Smooth muscle cell (in vitro differentiated cells): ENCODE measurements at regions not wholly inside any gene's neighbourhood (a gene's known extent, or its start where the extent isn't known, plus 50 kb on each side); places are given as distances from the start of the nearest gene placed in this dataset.

Source experiments
- DNase-seq: peaks from one replicate; lab custom pipeline; 2025; ENCODE audit not compliant: unreplicated experiment; lab: John Stamatoyannopoulos, UW
- H2AFZ ChIP-seq: fragments of 200-600 bp; sonication (generic); 2 replicates; pipeline ENCODE4 v1.6.0; 2016; ENCODE audit warnings: antibody characterized with exemption, low read depth, mild to moderate bottlenecking
- H3F3A ChIP-seq: fragments of 200-600 bp; sonication (generic); 2 replicates; pipeline ENCODE4 v1.6.0; 2017; ENCODE audit warnings: antibody characterized with exemption, low read depth
- H3K27ac ChIP-seq: fragments of 200-600 bp; sonication (generic); 2 replicates; pipeline ENCODE4 v1.5.1; 2016; ENCODE audit warnings: low read depth, mild to moderate bottlenecking
- H3K27me3 ChIP-seq: fragments of 200-600 bp; sonication (generic); 2 replicates; pipeline ENCODE4 v1.6.1; 2016; ENCODE audit warnings: low read depth, mild to moderate bottlenecking
- H3K36me3 ChIP-seq: fragments of 200-600 bp; sonication (generic); 2 replicates; pipeline ENCODE4 v1.5.1; 2016; ENCODE audit warnings: low read depth
- H3K4me1 ChIP-seq: fragments of 200-600 bp; sonication (generic); 2 replicates; pipeline ENCODE4 v1.5.1; 2016; ENCODE audit warnings: low read depth
- H3K4me2 ChIP-seq: fragments of 200-600 bp; sonication (generic); 2 replicates; pipeline ENCODE4 v1.6.0; 2016; ENCODE audit warnings: mild to moderate bottlenecking
- H3K4me3 ChIP-seq: fragments of 200-600 bp; sonication (generic); 2 replicates; pipeline ENCODE4 v1.5.1; 2016; ENCODE audit warnings: mild to moderate bottlenecking
- H3K79me2 ChIP-seq: fragments of 200-600 bp; sonication (generic); 2 replicates; pipeline ENCODE4 v1.6.0; 2016; ENCODE audit warnings: low read depth, mild to moderate bottlenecking
- H3K9ac ChIP-seq: fragments of 200-600 bp; sonication (generic); 2 replicates; pipeline ENCODE4 v1.6.0; 2016; ENCODE audit warnings: low read depth
- H3K9me3 ChIP-seq: fragments of 200-600 bp; sonication (generic); replicated peaks from 2 replicates; pipeline ENCODE4 v1.5.1; 2016; ENCODE audit warnings: low read depth
- H4K20me1 ChIP-seq: fragments of 200-600 bp; sonication (generic); 2 replicates; pipeline ENCODE4 v1.6.0; 2016; ENCODE audit warnings: low read depth
- CTCF ChIP-seq: fragments of 200-600 bp; sonication (generic); IDR thresholded peaks from 2 replicates; pipeline ENCODE4 v1.5.1; 2017; ENCODE audit warnings: borderline replicate concordance, mild to moderate bottlenecking, antibody characterized with exemption; ENCODE audit not compliant: insufficient read depth, poor library complexity, severe bottlenecking
- WGBS: methylation state at CpG from one replicate; pipeline ENCODE4 v1.1.7; 2016; ENCODE audit warnings: low lambda C conversion rate; 5-methylcytosine and 5-hydroxymethylcytosine counted together

- DNase-seq = no peak
- H3K4me2 ChIP-seq = no peak overlapping the region
Observed at GRCh38 chr6:112927641-112928320, 580.7 kb downstream of the RFPL4B start.

GRCh38 chr6:112929641-112930040 lies 582.5 kb downstream of the RFPL4B start:
- H3K4me3 ChIP-seq = no peak overlapping the region
- no peak for TF ChIP-seq CTCF
- no peaks in the 10 kb centered on the region for H3K27me3 ChIP-seq
- H3K9me3 ChIP-seq = no peaks in the 10 kb centered on the region
- no peak overlapping the region for H3K9ac ChIP-seq
- no peak overlapping the region for H2AFZ ChIP-seq
- no peaks in the 10 kb centered on the region for H3K79me2 ChIP-seq
- H3K36me3 ChIP-seq = no peaks in the 10 kb centered on the region
- peak overlapping the region; percentile 65 for H3K4me2 ChIP-seq
- peaks cover 29% of the 10 kb centered on the region for H3K4me1 ChIP-seq
- H3F3A ChIP-seq = peaks cover 5% of the 10 kb centered on the region
- no peaks in the 10 kb centered on the region for H4K20me1 ChIP-seq
- no peak for DNase-seq
- peak overlapping the region; percentile 72 for H3K27ac ChIP-seq

More at GRCh38 chr6:112927641-112928320, 580.7 kb downstream of the RFPL4B start:
- peaks cover 5% of the 10 kb centered on the region for H3F3A ChIP-seq
- 84% methylated on average over 4 of the region's 4 CpGs for WGBS
- no peaks in the 10 kb centered on the region for H3K27me3 ChIP-seq
- peaks cover 3% of the 10 kb centered on the region for H3K36me3 ChIP-seq
- H2AFZ ChIP-seq = no peak overlapping the region
- H3K9ac ChIP-seq = no peak overlapping the region
- no peaks in the 10 kb centered on the region for H3K79me2 ChIP-seq
- H3K4me1 ChIP-seq = peaks cover 29% of the 10 kb centered on the region
- H3K4me3 ChIP-seq = no peak overlapping the region
- H3K27ac ChIP-seq = no peak overlapping the region
- no peaks in the 10 kb centered on the region for H3K9me3 ChIP-seq
- no peaks in the 10 kb centered on the region for H4K20me1 ChIP-seq
- no peak for TF ChIP-seq CTCF

GRCh38 chr6:112931832-112932231 lies 584.7 kb downstream of the RFPL4B start:
- Histone ChIP-seq H3K9ac (no peak overlapping the region), H3K9me3 (no peaks in the 10 kb centered on the region), H3K4me3 (no peak overlapping the region), H3K4me2 (peak overlapping the region; percentile 69), H2AFZ (no peak overlapping the region), H3K27ac (peak overlapping the region; percentile 72), H3K4me1 (peaks cover 29% of the 10 kb centered on the region), H3K79me2 (no peaks in the 10 kb centered on the region), H3K36me3 (no peaks in the 10 kb centered on the region), H3K27me3 (no peaks in the 10 kb centered on the region), H3F3A (peaks cover 5% of the 10 kb centered on the region), H4K20me1 (no peaks in the 10 kb centered on the region)
- TF ChIP-seq CTCF = no peak
- WGBS = 12% methylated on average over 3 of the region's 3 CpGs
- no peak for DNase-seq

- TF ChIP-seq CTCF = no peak
- Histone ChIP-seq H3K4me3 (no peak overlapping the region), H4K20me1 (no peaks in the 10 kb centered on the region), H3K27me3 (no peaks in the 10 kb centered on the region), H3K27ac (peak overlapping the region; percentile 46), H3K4me2 (peak overlapping the region; percentile 18), H3K79me2 (no peaks in the 10 kb centered on the region), H3F3A (peaks cover 5% of the 10 kb centered on the region), H3K9ac (no peak overlapping the region), H3K9me3 (no peaks in the 10 kb centered on the region), H2AFZ (peak overlapping the region; percentile 9), H3K36me3 (peaks cover 7% of the 10 kb centered on the region), H3K4me1 (peaks cover 24% of the 10 kb centered on the region)
- DNase-seq = no peak
Observed at GRCh38 chr6:112933947-112934346, 586.8 kb downstream of the RFPL4B start.
